Stimulated activated CD4-positive, alpha-beta T cell treated with anti-CD3 and anti-CD28 coated beads, Interleukin-4, amount 100 ng/mL, for 48 hours (primary cell): ENCODE measurements at regions not wholly inside any gene's neighbourhood (a gene's known extent, or its start where the extent isn't known, plus 50 kb on each side); places are given as distances from the start of the nearest gene placed in this dataset.
"Not testable (repeated sequence)": the region's sequence is repeated elsewhere in the genome, so short reads cannot be mapped to it uniquely, and the experiment has no call there.

ENCODE experiments used
- DNase-seq, 2 donors: peaks; one replicate each; pipeline ENCODE4 v3.0.0-alpha.2; 2020; ENCODE audit warnings: low read depth in 2 of 2

DNA sequence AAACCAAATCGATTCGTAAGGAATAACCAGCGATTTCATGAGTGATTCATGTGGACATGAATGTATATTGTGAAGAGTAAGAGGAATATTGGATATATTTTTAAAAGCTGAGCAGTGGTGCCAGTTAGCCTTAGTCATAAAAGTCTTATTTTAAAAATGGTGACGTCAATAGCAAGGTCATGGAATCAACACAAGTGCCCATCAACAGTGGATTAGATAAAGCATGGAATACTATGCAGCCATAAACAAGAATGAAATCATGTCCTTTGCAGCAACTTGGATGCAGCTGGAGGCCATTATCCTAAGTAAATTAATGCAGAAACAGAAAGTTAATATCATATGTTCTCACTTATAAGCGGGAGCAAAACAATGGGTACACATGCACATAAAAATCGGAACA, 89.0 kb upstream of the STOX2 start:
- no peak for DNase-seq

DNA sequence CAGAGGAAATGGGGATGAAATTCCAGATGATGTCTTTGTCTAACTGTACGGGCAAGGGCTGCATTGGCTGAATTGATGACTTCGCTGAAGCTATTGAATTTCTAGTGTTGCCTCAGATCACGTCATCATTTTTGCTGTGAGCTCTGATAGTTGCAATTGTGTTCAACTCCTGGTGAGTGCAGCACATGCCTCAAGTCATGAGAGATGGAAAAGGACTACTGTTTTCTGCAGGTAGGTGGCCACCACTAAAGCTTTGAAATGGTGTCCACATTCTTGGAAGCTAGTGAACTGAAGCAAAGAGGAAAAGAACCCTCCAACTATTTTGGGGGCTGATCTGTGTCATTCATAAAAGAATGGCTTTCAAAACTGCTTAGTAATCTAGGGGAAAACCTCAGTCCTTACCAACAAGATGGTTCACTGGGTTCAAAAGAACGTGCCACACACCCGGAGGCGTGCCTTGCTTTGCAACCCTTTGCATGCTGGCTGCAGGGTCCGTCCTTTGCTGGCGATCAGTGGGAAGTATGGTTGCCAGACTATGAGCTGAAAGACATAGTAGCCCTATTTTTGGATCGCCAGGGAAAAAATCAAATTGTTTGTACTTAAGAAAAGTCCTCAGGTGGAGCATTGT, 88.1 kb upstream of the STOX2 start:
- no peak for DNase-seq

DNA sequence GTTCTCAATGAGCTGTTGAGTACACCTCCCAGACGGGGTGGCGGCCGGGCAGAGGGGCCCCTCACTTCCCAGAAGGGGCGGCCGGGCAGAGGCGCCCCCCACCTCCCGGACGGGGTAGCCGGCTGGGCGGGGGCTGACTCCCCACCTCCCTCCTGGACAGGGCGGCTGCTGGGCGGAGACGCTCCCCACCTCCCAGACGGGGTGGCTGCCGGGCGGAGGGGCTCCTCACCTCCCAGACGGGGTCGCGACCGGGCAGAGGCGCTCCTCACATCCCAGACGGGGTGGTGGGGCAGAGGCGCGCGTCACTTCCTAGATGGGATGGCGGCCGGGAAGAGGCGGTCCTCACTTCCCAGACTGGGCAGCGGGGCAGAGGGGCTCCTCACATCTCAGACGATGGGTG, 86.5 kb upstream of the STOX2 start:
- not testable (repeated sequence) for DNase-seq

DNA sequence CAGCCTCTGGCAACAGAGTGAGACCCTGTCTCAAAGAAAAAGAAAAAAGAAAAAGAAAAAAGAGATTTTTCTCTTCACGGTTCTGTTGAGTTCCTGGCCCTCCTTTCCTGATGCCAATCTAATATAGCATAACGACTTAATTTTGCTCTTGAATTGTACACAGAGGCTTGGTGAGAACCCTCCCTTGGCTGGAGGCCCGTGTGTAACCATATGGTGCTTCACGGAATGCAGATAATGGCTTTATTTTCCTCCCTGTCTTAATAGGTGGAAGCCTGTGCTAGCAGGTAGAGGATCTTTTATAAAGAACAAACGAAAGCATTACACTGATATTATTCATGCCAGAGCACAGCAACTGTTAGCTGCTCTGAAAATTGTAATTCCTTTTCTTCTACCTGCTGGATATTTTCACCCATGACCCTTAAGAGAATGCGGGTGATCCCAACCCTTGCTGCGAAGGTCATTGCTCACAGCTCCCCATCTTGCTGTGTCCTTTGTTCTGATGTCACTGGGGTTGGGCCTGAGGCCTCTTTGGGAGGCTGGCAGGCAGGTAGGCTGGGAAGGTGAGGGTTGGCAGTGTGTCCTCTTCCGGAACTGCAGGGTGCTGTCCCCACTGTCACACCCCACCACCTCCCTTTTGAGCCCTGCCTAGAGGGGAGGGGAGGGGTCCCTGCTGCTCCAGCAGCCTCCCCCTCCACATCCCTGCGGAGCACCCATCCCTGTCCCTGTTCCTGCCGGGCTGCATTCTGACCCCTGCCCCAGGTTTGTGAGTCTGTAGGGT, 83.8 kb upstream of the STOX2 start:
- no peak for DNase-seq

DNA sequence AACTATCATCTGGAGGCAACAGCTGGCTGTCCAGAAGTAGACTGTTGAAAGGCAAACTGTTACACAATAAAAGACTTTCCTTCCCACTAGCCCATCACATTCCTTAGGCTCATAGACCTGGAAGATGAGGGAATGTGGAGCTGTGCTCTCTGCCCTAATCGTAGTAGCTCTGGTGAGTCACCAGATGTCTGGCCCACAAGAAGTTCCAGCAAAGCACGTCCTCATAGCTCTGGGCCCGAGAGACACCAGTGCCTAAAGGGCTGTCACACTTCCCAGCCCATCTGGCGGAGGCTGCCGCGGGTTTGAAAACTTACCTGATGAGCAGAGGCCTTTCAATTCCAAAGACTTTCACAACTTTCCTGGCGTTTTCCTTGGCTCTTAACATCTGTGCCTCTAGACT, 81.7 kb upstream of the STOX2 start:
- DNase-seq, result no peak

DNA sequence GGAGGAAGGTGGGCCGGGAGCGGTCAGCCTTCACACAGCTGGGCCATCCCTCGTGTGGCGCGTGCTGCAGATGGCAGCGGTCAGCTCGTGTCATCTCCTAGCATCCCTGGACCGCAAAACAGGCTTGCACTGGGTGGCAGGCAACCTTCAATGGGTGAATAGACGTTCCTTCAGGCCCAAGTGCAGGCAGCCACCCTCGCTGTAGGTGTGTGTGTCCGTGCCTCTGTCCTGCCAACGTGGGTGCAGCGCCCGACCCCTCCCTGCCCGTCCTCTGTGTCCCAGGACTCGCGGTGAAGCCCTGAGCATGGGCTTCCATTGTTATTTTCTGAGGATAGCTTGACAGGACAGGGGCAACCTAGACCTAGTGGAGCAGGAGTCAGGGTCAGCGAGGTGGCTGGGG, 79.8 kb upstream of the STOX2 start:
- DNase-seq, result no peak

DNA sequence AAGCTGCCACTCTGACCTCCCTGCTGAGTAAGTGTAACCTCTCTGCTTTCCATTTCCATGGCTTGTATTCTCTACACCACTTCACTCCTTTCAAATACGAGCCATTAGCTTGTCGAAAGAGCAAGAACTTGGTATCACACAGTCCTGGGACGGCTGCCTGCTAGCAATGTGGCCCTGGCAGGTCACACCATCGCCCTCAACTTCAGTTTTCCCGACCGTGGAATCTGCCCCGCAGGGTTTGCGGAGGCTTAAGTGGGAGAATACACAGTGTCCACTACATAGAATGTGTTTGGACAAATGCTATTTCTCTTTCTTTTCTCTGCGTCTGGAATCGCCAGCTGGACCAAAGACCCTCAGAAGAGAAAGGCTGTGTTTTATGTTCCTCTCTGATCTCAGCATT, 78.6 kb upstream of the STOX2 start:
- no peak for DNase-seq

DNA sequence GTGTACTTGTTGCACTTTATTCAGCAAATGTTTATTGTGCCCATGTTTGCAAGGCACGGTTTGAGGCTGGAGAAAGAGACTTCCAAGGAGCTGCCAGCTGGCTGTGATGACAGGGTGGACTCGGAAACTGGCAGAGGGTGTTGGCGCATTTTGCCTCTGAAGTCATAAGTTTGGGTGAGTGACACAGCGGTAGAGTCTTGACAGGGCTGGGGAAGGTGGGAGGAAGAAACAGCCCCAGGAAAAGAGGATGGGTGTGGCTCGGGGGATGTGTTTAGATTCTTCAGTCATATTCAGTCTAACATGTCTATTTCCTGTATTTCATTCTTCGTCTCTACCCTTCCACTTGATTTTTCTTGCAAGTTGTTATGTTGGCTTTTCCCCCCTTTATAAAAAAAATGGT, 77.0 kb upstream of the STOX2 start:
- peak in 1 of 2 donors; percentile 2 for DNase-seq

DNA sequence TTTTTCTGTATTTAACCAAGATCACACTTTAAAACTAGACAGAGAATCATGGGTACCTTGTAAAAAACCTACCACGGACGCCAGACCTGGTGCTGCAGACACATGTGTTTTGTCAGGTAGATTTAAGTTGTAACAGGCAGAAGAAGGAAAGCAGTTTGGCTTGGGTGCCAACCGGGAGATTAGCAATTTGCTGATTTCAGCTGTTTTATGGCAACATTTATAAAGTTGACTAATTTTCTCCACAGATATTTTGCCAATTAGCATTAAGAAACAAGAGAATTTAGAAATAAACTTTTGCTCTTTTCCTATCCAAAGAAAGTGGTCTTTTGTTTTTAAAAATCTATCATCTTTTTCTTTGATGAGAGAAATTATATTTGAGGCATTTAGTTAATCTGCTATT, 76.3 kb upstream of the STOX2 start:
- DNase-seq, result no peak

DNA sequence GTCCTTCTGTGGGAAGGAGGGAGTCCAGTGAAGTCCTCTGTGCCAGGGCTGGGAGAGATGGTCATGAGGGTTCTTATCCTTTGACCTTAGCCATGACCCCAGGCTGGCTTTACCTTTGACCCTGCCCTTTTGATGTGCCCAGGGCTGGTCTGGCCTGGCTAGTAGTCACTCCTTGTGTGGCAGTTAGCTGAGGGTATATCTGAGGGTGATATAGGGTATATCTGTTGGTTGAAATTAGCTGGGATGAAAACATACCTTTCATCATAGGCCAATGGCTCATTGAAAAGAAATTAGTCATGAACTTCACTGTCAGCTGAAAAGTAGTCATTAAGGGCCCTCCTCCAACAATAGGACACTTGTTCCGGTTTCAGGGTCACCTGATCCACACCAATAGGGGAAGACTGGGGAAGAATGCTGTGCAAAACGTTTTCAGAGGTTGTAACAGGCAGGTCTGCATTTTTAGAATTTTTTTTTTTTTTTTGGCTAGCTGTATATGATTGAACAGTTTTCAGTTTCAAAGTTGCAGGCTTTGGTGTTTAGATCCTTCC, 74.6 kb upstream of the STOX2 start:
- no peak for DNase-seq

DNA sequence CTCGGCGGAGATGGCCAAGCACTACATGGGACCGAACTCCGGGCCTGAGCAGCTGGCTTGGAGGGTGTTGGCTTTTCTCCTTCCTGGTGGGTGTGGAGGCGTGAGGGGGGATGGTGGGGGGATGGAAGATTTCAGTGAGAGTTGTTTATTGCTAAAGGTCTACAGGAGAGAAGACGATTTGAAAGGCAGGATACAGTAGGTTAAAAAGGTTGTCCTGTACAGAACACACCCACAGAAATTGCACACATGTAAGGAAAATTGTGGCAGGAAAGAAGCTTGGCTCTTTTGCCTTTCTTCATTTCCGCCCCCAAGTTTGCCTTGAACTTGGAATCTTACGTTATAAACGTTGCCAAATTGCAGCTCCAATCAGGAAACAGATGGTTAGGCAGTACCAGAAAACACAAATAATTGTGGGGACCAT, 74.1 kb upstream of the STOX2 start:
- DNase-seq, result no peak

DNA sequence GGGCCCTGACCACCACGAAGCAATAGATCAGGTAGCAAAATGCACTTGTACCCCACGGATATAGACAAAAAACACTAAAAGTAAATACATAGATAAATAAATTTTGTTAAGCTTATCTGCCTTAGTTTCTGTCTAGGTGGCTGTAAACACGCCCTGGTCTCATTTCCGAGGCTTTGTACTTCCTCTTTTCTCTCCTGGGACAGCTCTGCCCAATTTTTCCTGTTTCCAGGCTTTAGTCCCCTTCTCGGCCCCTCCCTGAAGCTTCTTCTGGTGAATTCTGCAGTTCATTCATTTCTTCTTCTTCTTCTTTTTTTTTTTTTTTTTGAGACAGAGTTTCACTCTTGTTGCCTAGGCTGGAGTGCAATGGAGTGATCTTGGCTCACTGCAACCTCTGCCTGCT, 73.4 kb upstream of the STOX2 start:
- no peak for DNase-seq

DNA sequence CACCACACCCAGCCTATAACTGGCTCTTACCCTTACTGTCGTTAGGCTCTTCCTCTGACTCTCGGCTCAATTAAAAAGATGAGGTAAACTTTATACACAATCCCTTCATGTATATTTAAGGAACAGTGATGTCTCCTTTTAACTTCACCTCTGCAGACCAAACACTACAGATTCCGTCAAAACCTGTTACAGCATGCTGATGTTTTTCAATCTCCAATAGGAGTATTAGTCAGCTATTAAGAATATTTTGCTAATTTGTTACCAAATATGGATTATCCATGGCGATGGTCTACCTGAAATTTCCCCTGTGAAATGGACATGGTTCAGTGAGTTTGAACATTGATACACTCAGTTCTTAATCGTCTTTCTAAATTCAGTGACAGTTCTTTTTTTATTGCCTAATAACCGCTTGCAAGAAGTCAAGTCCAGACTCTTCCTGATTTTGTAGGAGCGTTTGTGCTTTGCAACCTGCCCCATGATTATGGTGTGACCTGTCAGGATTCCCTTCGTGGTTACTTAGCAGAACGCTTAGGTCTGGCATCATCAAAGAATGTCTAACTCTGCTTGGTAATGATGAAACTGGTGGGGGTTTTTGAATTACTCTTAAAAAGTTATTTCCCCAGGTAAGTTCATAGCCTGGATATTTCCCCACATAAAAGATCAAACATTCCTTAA, 72.2 kb upstream of the STOX2 start:
- DNase-seq, result no peak

DNA sequence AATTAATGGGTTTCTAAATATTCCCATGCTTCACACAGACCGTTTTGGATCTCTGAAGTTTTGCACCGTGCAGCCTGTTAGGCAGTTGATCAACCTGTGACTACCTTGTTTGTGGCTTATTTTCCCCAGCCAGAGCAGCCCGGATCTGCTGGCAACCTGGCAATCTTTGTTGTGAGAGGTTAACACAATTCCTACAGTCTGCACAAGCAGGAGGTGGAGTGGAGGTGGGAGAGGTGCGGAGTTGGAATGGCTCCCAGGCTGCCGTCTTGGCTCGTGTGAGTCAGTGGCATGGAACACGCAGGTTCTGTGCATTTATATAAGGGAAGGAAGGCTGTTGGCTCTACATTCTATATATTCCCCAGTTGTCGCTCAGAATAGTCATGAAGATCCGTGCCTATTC, 70.9 kb upstream of the STOX2 start:
- DNase-seq, result no peak

DNA sequence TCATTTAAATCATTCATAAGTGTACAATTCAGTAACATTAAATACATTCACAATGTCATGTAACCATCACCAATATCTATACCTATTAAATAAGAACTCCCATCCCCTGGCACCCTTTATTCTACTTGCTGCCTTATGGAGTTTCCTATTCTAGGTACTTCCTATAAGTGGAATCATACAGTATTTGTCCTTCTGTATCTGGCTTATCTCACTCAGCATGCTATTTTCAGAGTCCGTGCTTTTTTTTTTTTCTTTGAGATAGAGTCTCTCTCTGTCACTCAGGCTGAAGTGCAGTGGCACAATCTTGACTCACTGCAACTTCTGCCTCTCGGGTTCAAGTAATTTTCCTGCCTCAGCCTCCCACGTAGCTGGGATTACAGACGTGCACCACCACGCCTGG, 67.9 kb upstream of the STOX2 start:
- no peak for DNase-seq

DNA sequence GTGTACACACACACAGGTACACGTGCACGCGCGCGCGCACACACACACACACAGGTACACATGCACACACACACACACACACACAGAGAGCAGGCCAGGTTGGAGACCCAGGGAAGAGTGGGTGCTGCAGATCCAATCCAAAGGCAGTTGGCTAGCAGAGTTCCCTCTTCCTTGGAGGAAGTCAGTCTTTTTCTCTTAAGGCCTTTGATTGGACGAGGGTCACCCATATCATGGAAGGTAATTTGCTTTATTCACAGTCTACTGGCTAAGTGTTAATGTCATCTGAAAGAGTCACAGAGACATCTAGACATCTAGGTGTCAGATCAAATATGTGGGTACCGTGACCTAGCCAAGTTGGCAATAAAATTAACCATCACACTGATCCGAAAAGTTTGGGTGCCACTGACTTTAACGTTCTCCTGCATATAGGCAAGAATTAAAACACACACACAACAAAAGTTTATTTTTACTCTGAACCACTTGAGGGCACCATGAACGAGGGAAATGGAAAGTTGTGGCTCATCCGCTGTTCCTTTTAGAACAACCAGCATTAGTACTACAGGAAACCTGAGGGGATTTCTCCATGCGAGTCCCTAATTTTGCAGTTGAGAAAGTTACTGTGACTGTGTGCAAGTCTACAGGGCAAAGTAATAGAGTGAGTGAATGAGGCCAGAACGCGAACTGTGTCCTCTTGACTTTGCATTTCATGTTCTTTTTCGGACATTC, 66.0 kb upstream of the STOX2 start:
- no peak for DNase-seq

DNA sequence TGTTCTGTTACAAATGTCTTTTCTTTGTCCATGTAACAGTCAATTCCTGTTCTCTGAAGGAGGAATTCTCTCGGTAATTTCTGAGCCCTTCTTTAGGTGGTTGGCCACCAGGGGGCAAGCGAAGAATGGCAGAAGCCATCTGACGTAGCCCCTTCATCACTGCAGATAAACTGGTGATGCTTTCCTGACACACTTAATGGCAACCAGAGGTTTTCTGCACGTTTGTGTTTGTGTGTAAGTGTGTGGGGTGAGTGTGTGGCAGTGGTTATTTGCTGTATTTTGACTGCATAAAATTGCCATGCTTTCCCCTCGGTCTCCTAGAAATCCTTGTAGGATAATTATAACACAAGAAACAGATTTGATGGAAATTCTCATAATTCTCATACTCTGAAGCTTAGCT, 64.8 kb upstream of the STOX2 start:
- DNase-seq, result peak; percentile 50 to 53

DNA sequence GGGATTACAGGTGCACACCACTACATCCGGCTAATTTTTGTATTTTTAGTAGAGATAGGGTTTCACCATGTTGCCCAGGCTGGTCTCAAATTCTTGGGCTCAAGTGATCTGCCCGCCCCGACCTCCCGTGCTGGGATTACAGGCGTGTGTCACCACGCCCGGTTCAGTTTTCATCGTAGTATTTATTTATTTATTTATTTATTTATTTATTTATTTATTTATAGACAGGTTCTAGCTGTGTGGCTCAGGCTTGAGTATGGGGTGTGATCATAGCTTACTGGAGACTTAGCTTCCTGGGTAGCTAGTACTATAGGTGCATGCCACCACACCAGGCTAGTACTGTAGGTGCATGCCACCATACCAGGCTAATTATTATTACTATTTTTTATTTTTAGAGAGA, 64.1 kb upstream of the STOX2 start:
- DNase-seq, result no peak

DNA sequence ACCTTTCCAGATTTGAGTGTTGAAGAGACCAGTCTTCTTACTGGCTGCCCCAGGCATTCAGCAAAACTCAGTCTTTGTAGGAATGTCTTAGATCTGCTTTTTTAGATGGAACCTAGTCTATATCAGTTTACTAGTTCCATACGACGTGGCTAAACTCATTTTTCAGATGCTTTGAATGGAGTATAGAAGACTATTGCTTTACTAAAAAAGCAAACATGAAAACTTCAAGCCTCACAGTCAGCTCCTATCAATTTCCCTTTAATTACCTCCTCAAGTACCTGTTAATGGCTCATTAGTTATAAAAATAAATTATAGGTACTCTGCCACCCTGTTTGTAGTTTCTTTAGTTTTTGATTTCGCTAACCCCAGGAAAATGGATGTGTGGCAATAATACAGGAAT, 63.0 kb upstream of the STOX2 start:
- no peak for DNase-seq

DNA sequence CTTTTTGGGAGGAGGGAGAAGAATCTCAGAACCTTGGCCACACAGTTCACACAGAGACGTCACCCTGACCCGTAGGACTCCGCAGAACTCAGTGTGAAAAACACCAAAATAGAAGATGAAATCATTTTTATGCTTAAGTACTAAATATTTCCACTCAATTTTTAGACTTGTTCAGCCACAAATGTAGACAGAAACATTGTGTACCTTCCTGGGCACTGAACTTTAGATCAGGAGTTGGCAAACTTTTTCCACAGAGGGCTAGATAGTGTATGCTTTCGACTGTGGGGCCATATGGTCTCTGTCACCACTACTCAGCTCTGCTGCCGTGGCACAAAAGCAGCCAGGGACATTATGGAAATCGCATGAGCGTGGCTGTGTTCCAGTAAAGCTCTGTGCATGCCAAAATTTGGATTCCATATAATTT, 61.8 kb upstream of the STOX2 start:
- DNase-seq, result no peak

DNA sequence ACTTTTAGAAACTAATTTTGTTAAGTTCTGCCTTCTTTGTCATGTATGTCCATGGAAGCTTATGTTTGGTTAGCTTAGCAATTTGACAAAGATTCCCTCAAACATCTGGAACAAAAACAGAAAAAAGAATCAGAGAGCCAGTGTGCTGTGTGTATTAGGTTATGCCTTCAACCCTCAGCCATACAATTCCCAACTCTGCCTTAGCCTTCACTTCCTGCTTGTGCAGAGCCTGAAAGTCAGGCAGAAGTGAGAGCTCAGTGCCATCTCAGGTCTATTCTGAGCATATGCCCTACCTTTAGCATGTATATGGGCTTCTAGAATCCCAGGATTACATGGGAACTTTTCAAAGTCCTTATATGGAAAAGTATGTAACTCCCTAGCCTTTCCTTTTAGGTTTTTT, 58.2 kb upstream of the STOX2 start:
- no peak for DNase-seq

DNA sequence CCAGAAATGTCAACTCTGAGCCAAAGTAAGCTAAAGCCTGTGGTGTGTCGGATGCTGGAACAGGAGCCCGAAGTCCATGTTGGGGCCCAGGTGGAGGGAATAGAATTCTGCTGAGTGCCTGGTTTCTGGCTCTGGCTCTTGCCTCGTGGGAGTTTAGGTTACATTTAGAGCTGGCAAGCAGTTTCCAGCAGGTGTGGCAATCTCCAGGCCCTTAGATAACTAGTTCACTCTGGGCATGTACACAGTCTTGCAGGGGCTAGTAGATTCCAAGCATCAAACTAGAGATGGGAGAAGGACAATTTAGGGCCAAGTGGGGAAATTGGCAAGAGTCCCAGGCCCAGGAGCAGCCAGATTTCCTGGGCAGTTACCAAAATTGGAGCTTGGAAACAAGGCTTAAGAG, 56.3 kb upstream of the STOX2 start:
- DNase-seq, result no peak
